Panc1 (cell line): ENCODE measurements at regions not wholly inside any gene's neighbourhood (a gene's known extent, or its start where the extent isn't known, plus 50 kb on each side); places are given as distances from the start of the nearest gene placed in this dataset.

Source experiments
- ATAC-seq: fragments of 200-7000 bp; cut with Tn5 transposase; 2 replicates; pipeline ENCODE4 v1.9.1; 2020; ENCODE audit warnings: mild to moderate bottlenecking, moderate library complexity
- BruUV-seq: library from RNA; stranded (reverse); fragments of 400-500 nt; replicated peaks from 2 replicates; lab custom pipeline; 2021; lab: Mats Ljungman, UMichigan
- CTCF ChIA-PET: fragments of 300-600 bp; sonication (Branson Sonifier 250); formaldehyde crosslinking; loops from one replicate; lab custom pipeline; 2022; ENCODE audit warnings: antibody characterized with exemption; lab: Charles Lee
- POLR2A ChIA-PET: fragments of 300-600 bp; sonication (Branson Sonifier 250); formaldehyde crosslinking; loops from one replicate; lab custom pipeline; 2022; ENCODE audit warnings: antibody characterized with exemption; lab: Charles Lee
- DNase-seq: peaks from one replicate; pipeline ENCODE4 v3.0.0-alpha.2; 2010; ENCODE audit warnings: low read depth, low spot score
- H3K27ac ChIP-seq: 2 replicates; pipeline ENCODE4 v1.5.1; 2011; ENCODE audit warnings: mild to moderate bottlenecking, low read length, inconsistent platforms
- H3K27me3 ChIP-seq: fragments of 200-500 bp; sonication (Bioruptor generic); 2 replicates; pipeline ENCODE4 v1.6.0; 2014; ENCODE audit warnings: low read length, inconsistent platforms; ENCODE audit not compliant: control insufficient read depth, insufficient read depth
- H3K36me3 ChIP-seq: fragments of 200-500 bp; sonication (Bioruptor generic); 2 replicates; pipeline ENCODE4 v1.5.1; 2014; ENCODE audit warnings: inconsistent platforms, mild to moderate bottlenecking, low read length, moderate library complexity; ENCODE audit not compliant: control insufficient read depth, insufficient read depth
- H3K4me1 ChIP-seq: 2 replicates; pipeline ENCODE4 v1.5.1; 2011; ENCODE audit warnings: inconsistent platforms, mild to moderate bottlenecking, low read length, moderate library complexity; ENCODE audit not compliant: control insufficient read depth, insufficient read depth
- H3K4me3 ChIP-seq, 2 experiments: 2 replicates each; pipeline ENCODE4 v1.5.1; 2011 to 2012; ENCODE audit warnings: low read depth in 2 of 2, low read length in 2 of 2, mild to moderate bottlenecking in 2 of 2, inconsistent platforms in 1 of 2, moderate library complexity in 1 of 2
- H3K9me3 ChIP-seq: fragments of 200-500 bp; sonication (Bioruptor generic); 2 replicates; pipeline ENCODE4 v1.5.1; 2014; ENCODE audit warnings: low read depth, mild to moderate bottlenecking, inconsistent platforms, low read length, moderate library complexity; ENCODE audit not compliant: control insufficient read depth, insufficient read depth
- CTCF ChIP-seq: fragments of 450-650 bp; IDR thresholded peaks from 2 replicates; pipeline ENCODE4 v1.5.1; 2017; ENCODE audit warnings: mild to moderate bottlenecking
- POLR2AphosphoS5 ChIP-seq: IDR thresholded peaks from 2 replicates; pipeline ENCODE4 v1.6.1; 2012; ENCODE audit warnings: mild to moderate bottlenecking, low read depth, low read length, moderate library complexity
- REST ChIP-seq, 2 experiments: IDR thresholded peaks; 2 replicates each; pipeline ENCODE4 v1.6.1; 2011 to 2012; ENCODE audit warnings: low read depth in 2 of 2, control low read depth in 1 of 2, low read length in 1 of 2, mild to moderate bottlenecking in 1 of 2, moderate library complexity in 1 of 2; ENCODE audit not compliant: insufficient read depth in 1 of 2
- SIN3A ChIP-seq: IDR thresholded peaks from 2 replicates; pipeline ENCODE4 v1.6.1; 2012; ENCODE audit warnings: low read depth, mild to moderate bottlenecking, low read length, moderate library complexity, borderline replicate concordance; ENCODE audit not compliant: insufficient read depth
- TCF7L2 ChIP-seq: IDR thresholded peaks from 2 replicates; pipeline ENCODE4 v1.6.1; 2011; ENCODE audit warnings: mild to moderate bottlenecking, low read depth, low read length, inconsistent platforms
- in situ Hi-C: cut with HindIII; loops from 2 replicates; pipeline ENCODE4 v1.10.0; 2016; ENCODE audit warnings: low sequenced_read_pairs, low pct_unique_long_range_greater_than_20kb
- intact Hi-C: fragments of 100-400 bp; cut with micrococcal nuclease; formaldehyde crosslinking; loops from one replicate; pipeline ENCODE4 v1.10.0; 2022; ENCODE audit not compliant: unreplicated experiment

GRCh38 chr12:30251546-30251945 is 444.1 kb downstream of the IPO8 start:
- TF ChIP-seq SIN3A (no peak), TCF7L2 (no peak), CTCF (no peak), REST (IDR thresholded peaks at IDR 0.05; ENCODE audit: insufficient read depth in 1 of 2, low read depth in 2 of 2, low read length in 1 of 2) (no peak), POLR2AphosphoS5 (no peak)
- Histone ChIP-seq H3K27me3 (no peaks in the 10 kb centered on the region), H3K4me3 (no peak overlapping the region), H3K4me1 (no peaks in the 10 kb centered on the region), H3K27ac (no peak overlapping the region), H3K9me3 (no peaks in the 10 kb centered on the region), H3K36me3 (no peaks in the 10 kb centered on the region)
- ChIA-PET CTCF (no interaction called here), POLR2A (no interaction called here)
- no peak for DNase-seq
- BruUV-seq: no TSS peak
- intact Hi-C loops: loop anchor here (10.0 kb wide), 1 partner anchor 63 kb away; no protein-coding TSS in a partner anchor
- no peak for ATAC-seq
- in situ Hi-C loops: no loop called here

- intact Hi-C loops: loop anchor here (10.0 kb wide), 1 partner anchor 561 kb away; no protein-coding TSS in a partner anchor
- DNase-seq: no peak
- H3K27me3 ChIP-seq: no peaks in the 10 kb centered on the region
- no peaks in the 10 kb centered on the region for H3K36me3 ChIP-seq
- BruUV-seq: no TSS peak
- POLR2A ChIA-PET: no interaction called here
- CTCF ChIA-PET: no interaction called here
- in situ Hi-C loops: no loop called here
- no peak overlapping the region for H3K4me3 ChIP-seq
- no peak for TF ChIP-seq SIN3A
- TF ChIP-seq CTCF: no peak
- TF ChIP-seq POLR2AphosphoS5: no peak
- no peak for TF ChIP-seq REST (IDR thresholded peaks at IDR 0.05; ENCODE audit: insufficient read depth in 1 of 2, low read depth in 2 of 2, low read length in 1 of 2)
- TF ChIP-seq TCF7L2: no peak
- no peak for ATAC-seq
- no peaks in the 10 kb centered on the region for H3K9me3 ChIP-seq
- H3K4me1 ChIP-seq: no peaks in the 10 kb centered on the region
- H3K27ac ChIP-seq: no peak overlapping the region
These were observed 452.2 kb downstream of the IPO8 start for GRCh38 chr12:30243426-30243825.
